GM19035 (cell line): ENCODE measurements at regions not wholly inside any gene's neighbourhood (a gene's known extent, or its start where the extent isn't known, plus 50 kb on each side); places are given as distances from the start of the nearest gene placed in this dataset.

Experiments
- ATAC-seq: cut with Tn5 transposase; IDR thresholded peaks from one replicate; pipeline ENCODE4 v1.9.1; 2021; ENCODE audit not compliant: unreplicated experiment

- no peak for ATAC-seq
These were observed 323.4 kb upstream of the PLSCR5 start for GRCh38 chr3:146928421-146929059.

- ATAC-seq, result no peak
These were observed 316.5 kb upstream of the PLSCR5 start for GRCh38 chr3:146921693-146922092.

GRCh38 chr3:146914409-146914808 lies 309.3 kb upstream of the PLSCR5 start:
- no peak for ATAC-seq

GRCh38 chr3:146912241-146913015 lies 307.3 kb upstream of the PLSCR5 start:
- no peak for ATAC-seq

- no peak for ATAC-seq
These were observed 298.8 kb upstream of the PLSCR5 start for GRCh38 chr3:146903927-146904326.

GRCh38 chr3:146899171-146899570 lies 294.0 kb upstream of the PLSCR5 start:
- ATAC-seq, result no peak

GRCh38 chr3:146896711-146897110 lies 291.6 kb upstream of the PLSCR5 start:
- ATAC-seq, result no peak

GRCh38 chr3:146895026-146895749 lies 290.0 kb upstream of the PLSCR5 start:
- ATAC-seq, result no peak

- no peak for ATAC-seq
These were observed 289.3 kb upstream of the PLSCR5 start for GRCh38 chr3:146894406-146894805.

GRCh38 chr3:146892041-146892440 lies 286.9 kb upstream of the PLSCR5 start:
- ATAC-seq, result no peak

- ATAC-seq, result no peak
These were observed 284.5 kb upstream of the PLSCR5 start for GRCh38 chr3:146889626-146890025.

- ATAC-seq, result no peak
These were observed 283.0 kb upstream of the PLSCR5 start for GRCh38 chr3:146888176-146888575.

- ATAC-seq, result no peak
These were observed 279.6 kb upstream of the PLSCR5 start for GRCh38 chr3:146884721-146885120.

GRCh38 chr3:146884296-146884695 lies 279.1 kb upstream of the PLSCR5 start:
- ATAC-seq, result no peak

- ATAC-seq, result no peak
These were observed 278.1 kb upstream of the PLSCR5 start for GRCh38 chr3:146883288-146883687.

GRCh38 chr3:146881966-146882760 lies 277.0 kb upstream of the PLSCR5 start:
- ATAC-seq, result no peak

- ATAC-seq, result no peak
These were observed 276.2 kb upstream of the PLSCR5 start for GRCh38 chr3:146881356-146881755.

GRCh38 chr3:146873748-146874147 lies 268.6 kb upstream of the PLSCR5 start:
- no peak for ATAC-seq

- no peak for ATAC-seq
These were observed 260.1 kb upstream of the PLSCR5 start for GRCh38 chr3:146865175-146865755.

GRCh38 chr3:146861262-146861661 lies 256.1 kb upstream of the PLSCR5 start:
- ATAC-seq, result no peak

GRCh38 chr3:146854523-146854922 lies 249.4 kb upstream of the PLSCR5 start:
- no peak for ATAC-seq
